GM12878 (cell line): ENCODE measurements at regions not wholly inside any gene's neighbourhood (a gene's known extent, or its start where the extent isn't known, plus 50 kb on each side); places are given as distances from the start of the nearest gene placed in this dataset.

Experiments
- ATAC-seq: fragments of 200-7000 bp; cut with Tn5 transposase; 3 replicates; pipeline ENCODE4 v1.9.1; 2020; ENCODE audit warnings: mild to moderate bottlenecking, moderate library complexity
- BruUV-seq: library from RNA; stranded (reverse); fragments of 400-500 nt; replicated peaks from 2 replicates; lab custom pipeline; 2021; lab: Mats Ljungman, UMichigan
- CTCF ChIA-PET: fragments of 300-600 bp; sonication (Branson Sonifier 250); formaldehyde crosslinking; extraction: SDS; loops from one replicate; lab custom pipeline; 2021; ENCODE audit warnings: inconsistent platforms; lab: Yijun Ruan, JAX
- POLR2A ChIA-PET: fragments of 350-600 bp; formaldehyde crosslinking; extraction: SDS; loops from one replicate; lab custom pipeline; 2021; ENCODE audit warnings: inconsistent platforms; lab: Charles Lee
- RAD21 ChIA-PET: fragments of 300-600 bp; sonication (Branson Sonifier 250); formaldehyde crosslinking; loops from one replicate; lab custom pipeline; 2023; ENCODE audit warnings: antibody characterized with exemption; ENCODE audit not compliant: unreplicated experiment; lab: Charles Lee
- SMC1A ChIA-PET: fragments of 300-600 bp; sonication (Branson Sonifier 250); formaldehyde crosslinking; loops from one replicate; lab custom pipeline; 2023; ENCODE audit not compliant: unreplicated experiment, uncharacterized antibody; lab: Charles Lee
- DNase-seq: peaks from one replicate; pipeline ENCODE4 v3.0.0-alpha.2; 2011; ENCODE audit warnings: low read depth, low spot score
- FAIRE-seq: peaks from 3 replicates; lab custom pipeline; 2011; peaks lifted over from hg19 to GRCh38; lab: Jason Lieb, UNC
- H2AFZ ChIP-seq: 2 replicates; pipeline ENCODE4 v1.6.0; 2011; ENCODE audit warnings: low read depth, low read length, control low read depth; ENCODE audit not compliant: control insufficient read depth
- H3K27ac ChIP-seq: 2 replicates; pipeline ENCODE4 v1.5.1; 2011; ENCODE audit warnings: control low read depth; ENCODE audit not compliant: control insufficient read depth, insufficient read depth
- H3K27me3 ChIP-seq, 2 experiments: replicated peaks in 1 of 2; 2 replicates each; pipeline versions ENCODE4 v1.6.0 to v1.6.1; 2011; ENCODE audit warnings: low read length in 1 of 2; ENCODE audit not compliant: control insufficient read depth in 2 of 2, insufficient read depth in 2 of 2
- H3K36me3 ChIP-seq, 2 experiments: 2 replicates each; pipeline ENCODE4 v1.5.1; 2011; ENCODE audit warnings: low read length in 1 of 2; ENCODE audit not compliant: control insufficient read depth in 2 of 2, insufficient read depth in 2 of 2
- H3K4me1 ChIP-seq: 2 replicates; pipeline ENCODE4 v1.6.1; 2011; ENCODE audit warnings: mild to moderate bottlenecking, low read length, moderate library complexity, mixed read lengths; ENCODE audit not compliant: control insufficient read depth, insufficient read depth
- H3K4me2 ChIP-seq: 2 replicates; pipeline ENCODE4 v1.6.0; 2011; ENCODE audit warnings: control low read depth; ENCODE audit not compliant: control insufficient read depth, insufficient read depth
- H3K4me3 ChIP-seq: fragments of 200-600 bp; sonication (generic); 2 replicates; pipeline ENCODE4 v1.5.1; 2016
- H3K79me2 ChIP-seq: 2 replicates; pipeline ENCODE4 v1.6.0; 2011; ENCODE audit warnings: low read length; ENCODE audit not compliant: control insufficient read depth, insufficient read depth
- H3K9ac ChIP-seq: 2 replicates; pipeline ENCODE4 v1.8.0; 2011; ENCODE audit warnings: low read length, control low read depth, mixed read lengths; ENCODE audit not compliant: control insufficient read depth, insufficient read depth
- H3K9me3 ChIP-seq: replicated peaks from 3 replicates; pipeline ENCODE4 v1.5.1; 2011; ENCODE audit warnings: mild to moderate bottlenecking, low read length; ENCODE audit not compliant: control insufficient read depth, insufficient read depth
- H4K20me1 ChIP-seq: 2 replicates; pipeline ENCODE4 v1.6.0; 2011; ENCODE audit not compliant: control insufficient read depth, insufficient read depth
- BCL3 ChIP-seq: IDR thresholded peaks from 2 replicates; pipeline ENCODE4 v1.6.1; 2011; ENCODE audit warnings: borderline replicate concordance, low read depth, mild to moderate bottlenecking, moderate library complexity, low read length; ENCODE audit not compliant: insufficient read depth, poor library complexity, severe bottlenecking
- CEBPB ChIP-seq, 2 experiments: fragments of 150-350 bp in 1 of 2; IDR thresholded peaks; 2 replicates each; pipeline ENCODE4 v1.6.1; 2012 to 2014; ENCODE audit warnings: low read depth in 2 of 2, low read length in 2 of 2, borderline replicate concordance in 1 of 2, inconsistent platforms in 1 of 2
- CUX1 ChIP-seq: IDR thresholded peaks from 2 replicates; pipeline ENCODE4 v1.6.1; 2012; ENCODE audit warnings: improper control_type of control experiment, low read depth, low read length; ENCODE audit not compliant: insufficient replicate concordance
- TCF3 ChIP-seq: IDR thresholded peaks from 2 replicates; pipeline ENCODE4 v1.6.1; 2012; ENCODE audit warnings: low read depth, mild to moderate bottlenecking, low read length, borderline replicate concordance; ENCODE audit not compliant: insufficient read depth
- WGBS: methylation state at CpG from one replicate; pipeline ENCODE4 v1.1.6; 2016; ENCODE audit warnings: low lambda C conversion rate; ENCODE audit not compliant: insufficient replicate concordance, insufficient coverage; ENCODE audit errors: missing lambda C conversion rate; 5-methylcytosine and 5-hydroxymethylcytosine counted together
- in situ Hi-C: fragments of 300-500 bp; cut with MboI; formaldehyde crosslinking; loops from 9 replicates; pipeline ENCODE4 v1.14.3; 2018; ENCODE audit warnings: mixed read lengths
- intact Hi-C: fragments of 100-400 bp; cut with micrococcal nuclease; formaldehyde crosslinking; loops from one replicate; pipeline ENCODE4 v1.14.2; 2022; ENCODE audit not compliant: unreplicated experiment
- TF ChIP-seq, protein P1 (sequence below): fragments of 450-650 bp; IDR thresholded peaks from 2 replicates; pipeline ENCODE4 v1.6.1; 2017; ENCODE audit warnings: antibody characterized with exemption, mild to moderate bottlenecking, moderate library complexity

- H3K9me3 ChIP-seq, result no peaks in the 10 kb centered on the region
- BruUV-seq, result no TSS peak
- no peak for DNase-seq
- H3K4me1 ChIP-seq, result no peaks in the 10 kb centered on the region
- ChIA-PET CTCF (no interaction called here), POLR2A (no interaction called here), SMC1A (no interaction called here), RAD21 (no interaction called here)
- WGBS, result 0% methylated on average over 5 of the region's 5 CpGs
- H3K9ac ChIP-seq, result no peak overlapping the region
- intact Hi-C loops, result no loop called here
- H3K4me2 ChIP-seq, result no peak overlapping the region
- no peak overlapping the region for H3K27ac ChIP-seq
- no peaks in the 10 kb centered on the region for H4K20me1 ChIP-seq
- H3K4me3 ChIP-seq, result no peak overlapping the region
- TF ChIP-seq, protein P1, sequence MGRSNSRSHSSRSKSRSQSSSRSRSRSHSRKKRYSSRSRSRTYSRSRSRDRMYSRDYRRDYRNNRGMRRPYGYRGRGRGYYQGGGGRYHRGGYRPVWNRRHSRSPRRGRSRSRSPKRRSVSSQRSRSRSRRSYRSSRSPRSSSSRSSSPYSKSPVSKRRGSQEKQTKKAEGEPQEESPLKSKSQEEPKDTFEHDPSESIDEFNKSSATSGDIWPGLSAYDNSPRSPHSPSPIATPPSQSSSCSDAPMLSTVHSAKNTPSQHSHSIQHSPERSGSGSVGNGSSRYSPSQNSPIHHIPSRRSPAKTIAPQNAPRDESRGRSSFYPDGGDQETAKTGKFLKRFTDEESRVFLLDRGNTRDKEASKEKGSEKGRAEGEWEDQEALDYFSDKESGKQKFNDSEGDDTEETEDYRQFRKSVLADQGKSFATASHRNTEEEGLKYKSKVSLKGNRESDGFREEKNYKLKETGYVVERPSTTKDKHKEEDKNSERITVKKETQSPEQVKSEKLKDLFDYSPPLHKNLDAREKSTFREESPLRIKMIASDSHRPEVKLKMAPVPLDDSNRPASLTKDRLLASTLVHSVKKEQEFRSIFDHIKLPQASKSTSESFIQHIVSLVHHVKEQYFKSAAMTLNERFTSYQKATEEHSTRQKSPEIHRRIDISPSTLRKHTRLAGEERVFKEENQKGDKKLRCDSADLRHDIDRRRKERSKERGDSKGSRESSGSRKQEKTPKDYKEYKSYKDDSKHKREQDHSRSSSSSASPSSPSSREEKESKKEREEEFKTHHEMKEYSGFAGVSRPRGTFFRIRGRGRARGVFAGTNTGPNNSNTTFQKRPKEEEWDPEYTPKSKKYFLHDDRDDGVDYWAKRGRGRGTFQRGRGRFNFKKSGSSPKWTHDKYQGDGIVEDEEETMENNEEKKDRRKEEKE, result no peak
- TF ChIP-seq, all 136 proteins: peak for 0
- Histone ChIP-seq H3K27me3 (no peaks in the 10 kb centered on the region), H3K36me3 (no peaks in the 10 kb centered on the region), H3K79me2 (no peaks in the 10 kb centered on the region), H2AFZ (no peak overlapping the region)
- in situ Hi-C loops, result no loop called here
- ATAC-seq, result no peak
- no peak for FAIRE-seq
Measured at GRCh38 chr12:17060260-17060659, 454.3 kb upstream of the LMO3 start.

DNA sequence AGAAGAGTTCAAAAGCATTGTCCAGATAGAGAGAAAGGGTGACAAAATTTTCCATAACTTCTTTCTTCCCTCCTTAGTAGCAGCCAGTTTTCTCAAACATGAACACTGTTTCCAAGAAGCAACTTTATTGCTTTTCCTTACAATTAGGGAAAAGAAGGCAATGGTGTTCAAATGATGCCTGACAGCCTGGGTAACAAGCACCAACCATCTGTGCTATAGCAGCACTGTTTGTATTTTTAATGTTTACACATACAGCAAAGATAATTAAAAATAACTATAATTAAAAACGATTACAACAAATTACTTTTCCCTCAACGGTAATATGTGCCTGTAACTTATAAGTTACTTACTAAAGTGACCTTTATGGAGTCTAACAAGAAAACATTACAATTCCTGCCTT, 450.6 kb upstream of the LMO3 start:
- Histone ChIP-seq H3K27me3 (no peaks in the 10 kb centered on the region), H3K9me3 (no peaks in the 10 kb centered on the region), H2AFZ (no peak overlapping the region), H4K20me1 (no peaks in the 10 kb centered on the region), H3K4me3 (no peak overlapping the region), H3K4me2 (no peak overlapping the region), H3K27ac (no peak overlapping the region), H3K79me2 (no peaks in the 10 kb centered on the region), H3K9ac (no peak overlapping the region), H3K36me3 (no peaks in the 10 kb centered on the region), H3K4me1 (no peaks in the 10 kb centered on the region)
- no peak for DNase-seq
- 0% methylated on average over 2 of the region's 2 CpGs for WGBS
- POLR2A ChIA-PET, result no interaction called here
- CTCF ChIA-PET, result no interaction called here
- TF ChIP-seq BCL3 (no peak), CEBPB (IDR thresholded peaks at IDR 0.05; ENCODE audit: borderline replicate concordance in 1 of 2, low read depth in 2 of 2, low read length in 2 of 2) (no peak), TCF3 (no peak), CUX1 (no peak)
- RAD21 ChIA-PET, result no interaction called here
- SMC1A ChIA-PET, result no interaction called here
- in situ Hi-C loops, result no loop called here
- intact Hi-C loops, result no loop called here
- FAIRE-seq, result no peak
- BruUV-seq, result no TSS peak
- ATAC-seq, result no peak
